ENCODE measurements at regions not wholly inside any gene's neighbourhood (a gene's known extent, or its start where the extent isn't known, plus 50 kb on each side); places are given as distances from the start of the nearest gene placed in this dataset.
"Not testable (repeated sequence)": the region's sequence is repeated elsewhere in the genome, so short reads cannot be mapped to it uniquely, and the experiment has no call there.

- Histone ChIP-seq H3K4me1 (ENCODE audit: control insufficient read depth, insufficient read depth, low read length) (peaks cover 1% of the 10 kb centered on the region), H3K4me3 (ENCODE audit: low read depth, low read length) (no peak overlapping the region), H3K9ac (ENCODE audit: low read depth, low read length) (no peak overlapping the region), H3K36me3 (ENCODE audit: control insufficient read depth, insufficient read depth, low read length) (no peaks in the 10 kb centered on the region), H3K27me3 (ENCODE audit: control insufficient read depth, insufficient read depth, low read length) (peaks cover 9% of the 10 kb centered on the region), H3K9me3 (ENCODE audit: control insufficient read depth, insufficient read depth, low read length) (no peaks in the 10 kb centered on the region)
Measured at GRCh38 chr13:26867451-26868091, 107.0 kb upstream of the GPR12 start.

- Histone ChIP-seq H3K4me1 (ENCODE audit: control insufficient read depth, insufficient read depth, low read length) (no peaks in the 10 kb centered on the region), H3K4me3 (ENCODE audit: low read depth, low read length) (no peak overlapping the region), H3K9me3 (ENCODE audit: control insufficient read depth, insufficient read depth, low read length) (no peaks in the 10 kb centered on the region), H3K9ac (ENCODE audit: low read depth, low read length) (no peak overlapping the region), H3K36me3 (ENCODE audit: control insufficient read depth, insufficient read depth, low read length) (no peaks in the 10 kb centered on the region), H3K27me3 (ENCODE audit: control insufficient read depth, insufficient read depth, low read length) (peaks cover 9% of the 10 kb centered on the region)
Measured at GRCh38 chr13:26864576-26864975, 104.0 kb upstream of the GPR12 start.

GRCh38 chr13:26861941-26862340 lies 101.4 kb upstream of the GPR12 start:
- no peaks in the 10 kb centered on the region for H3K9me3 ChIP-seq (ENCODE audit: control insufficient read depth, insufficient read depth, low read length)
- no peak overlapping the region for H3K9ac ChIP-seq (ENCODE audit: low read depth, low read length)
- H3K27me3 ChIP-seq (ENCODE audit: control insufficient read depth, insufficient read depth, low read length): no peaks in the 10 kb centered on the region
- H3K4me1 ChIP-seq (ENCODE audit: control insufficient read depth, insufficient read depth, low read length): no peaks in the 10 kb centered on the region
- H3K36me3 ChIP-seq (ENCODE audit: control insufficient read depth, insufficient read depth, low read length): no peaks in the 10 kb centered on the region
- H3K4me3 ChIP-seq (ENCODE audit: low read depth, low read length): no peak overlapping the region

DNA sequence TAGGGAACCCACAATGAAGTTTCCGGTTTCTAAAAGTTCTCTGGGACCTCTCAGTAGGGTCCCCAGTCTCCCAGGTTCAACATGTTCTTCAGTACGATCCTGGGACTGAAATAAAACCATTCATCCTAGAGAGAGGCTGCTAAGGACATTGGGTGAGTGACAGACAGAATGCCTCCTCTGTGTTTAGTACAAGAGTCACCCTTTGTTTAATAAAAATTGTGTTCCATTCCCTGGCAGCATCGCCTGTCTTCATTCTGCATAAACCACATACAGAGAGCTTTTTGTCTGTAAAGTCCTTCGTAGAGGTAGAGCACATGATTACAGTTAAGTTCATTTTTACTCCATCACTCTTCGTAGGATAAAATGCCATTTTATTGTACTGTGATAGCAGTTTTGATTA lies 95.3 kb upstream of the GPR12 start:
- Histone ChIP-seq H3K4me3 (ENCODE audit: low read depth, low read length) (no peak overlapping the region), H3K9me3 (ENCODE audit: control insufficient read depth, insufficient read depth, low read length) (no peaks in the 10 kb centered on the region), H3K9ac (ENCODE audit: low read depth, low read length) (no peak overlapping the region), H3K27me3 (ENCODE audit: control insufficient read depth, insufficient read depth, low read length) (no peaks in the 10 kb centered on the region), H3K4me1 (ENCODE audit: control insufficient read depth, insufficient read depth, low read length) (no peaks in the 10 kb centered on the region), H3K36me3 (ENCODE audit: control insufficient read depth, insufficient read depth, low read length) (no peaks in the 10 kb centered on the region)

DNA sequence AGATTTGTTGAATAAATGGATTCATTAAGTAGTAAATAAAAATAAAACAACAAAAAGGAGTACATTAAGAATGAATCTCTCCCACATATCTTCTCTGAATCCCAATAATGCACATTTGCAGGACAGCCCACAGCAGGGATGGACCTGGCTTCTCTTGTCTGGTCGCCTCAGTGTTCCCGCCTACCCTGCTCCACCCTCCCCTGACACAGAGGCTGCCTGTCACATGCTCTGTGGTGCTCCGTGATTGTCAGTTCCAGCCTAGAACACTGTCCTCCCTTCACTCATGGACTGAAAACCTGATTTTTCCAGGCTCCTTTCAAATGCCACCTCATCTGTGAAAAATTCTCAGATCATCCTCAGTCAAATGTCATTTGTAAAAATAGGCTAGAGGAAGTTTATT lies 94.5 kb upstream of the GPR12 start:
- no peaks in the 10 kb centered on the region for H3K27me3 ChIP-seq (ENCODE audit: control insufficient read depth, insufficient read depth, low read length)
- no peaks in the 10 kb centered on the region for H3K9me3 ChIP-seq (ENCODE audit: control insufficient read depth, insufficient read depth, low read length)
- H3K4me3 ChIP-seq (ENCODE audit: low read depth, low read length): no peak overlapping the region
- H3K4me1 ChIP-seq (ENCODE audit: control insufficient read depth, insufficient read depth, low read length): no peaks in the 10 kb centered on the region
- H3K36me3 ChIP-seq (ENCODE audit: control insufficient read depth, insufficient read depth, low read length): no peaks in the 10 kb centered on the region
- no peak overlapping the region for H3K9ac ChIP-seq (ENCODE audit: low read depth, low read length)

GRCh38 chr13:26853323-26853722 lies 92.7 kb upstream of the GPR12 start:
- H3K27me3 ChIP-seq (ENCODE audit: control insufficient read depth, insufficient read depth, low read length): no peaks in the 10 kb centered on the region

DNA sequence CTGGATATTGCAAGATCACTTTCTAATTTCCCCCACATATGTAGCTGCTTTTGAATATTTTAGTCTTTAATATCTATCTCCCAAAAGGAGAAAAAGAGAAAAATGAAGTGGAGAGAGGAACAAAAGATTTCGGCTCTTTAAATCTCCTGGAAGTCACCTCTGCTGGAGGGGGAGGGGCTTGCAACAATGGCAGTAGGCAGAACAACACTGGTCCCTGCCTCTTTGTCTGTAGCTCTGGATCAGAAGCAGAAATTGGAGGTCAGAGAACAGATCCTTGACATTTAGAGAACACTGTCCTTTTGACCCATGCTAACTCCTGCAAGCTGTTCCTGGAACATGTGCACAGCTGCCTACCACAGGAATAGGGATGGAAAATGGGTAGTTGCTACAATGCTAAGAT lies 86.7 kb upstream of the GPR12 start:
- H3K4me3 ChIP-seq (ENCODE audit: low read depth, low read length): no peak overlapping the region
- H3K36me3 ChIP-seq (ENCODE audit: control insufficient read depth, insufficient read depth, low read length): no peaks in the 10 kb centered on the region
- H3K27me3 ChIP-seq (ENCODE audit: control insufficient read depth, insufficient read depth, low read length): no peaks in the 10 kb centered on the region
- H3K9me3 ChIP-seq (ENCODE audit: control insufficient read depth, insufficient read depth, low read length): no peaks in the 10 kb centered on the region
- H3K4me1 ChIP-seq (ENCODE audit: control insufficient read depth, insufficient read depth, low read length): peaks cover 11% of the 10 kb centered on the region
- no peak overlapping the region for H3K9ac ChIP-seq (ENCODE audit: low read depth, low read length)

More at GRCh38 chr13:26853323-26853722, 92.7 kb upstream of the GPR12 start:
- peaks cover 7% of the 10 kb centered on the region for H3K4me1 ChIP-seq (ENCODE audit: control insufficient read depth, insufficient read depth, low read length)
- H3K9me3 ChIP-seq (ENCODE audit: control insufficient read depth, insufficient read depth, low read length): no peaks in the 10 kb centered on the region
- H3K36me3 ChIP-seq (ENCODE audit: control insufficient read depth, insufficient read depth, low read length): no peaks in the 10 kb centered on the region
- H3K9ac ChIP-seq (ENCODE audit: low read depth, low read length): no peak overlapping the region
- no peak overlapping the region for H3K4me3 ChIP-seq (ENCODE audit: low read depth, low read length)

DNA sequence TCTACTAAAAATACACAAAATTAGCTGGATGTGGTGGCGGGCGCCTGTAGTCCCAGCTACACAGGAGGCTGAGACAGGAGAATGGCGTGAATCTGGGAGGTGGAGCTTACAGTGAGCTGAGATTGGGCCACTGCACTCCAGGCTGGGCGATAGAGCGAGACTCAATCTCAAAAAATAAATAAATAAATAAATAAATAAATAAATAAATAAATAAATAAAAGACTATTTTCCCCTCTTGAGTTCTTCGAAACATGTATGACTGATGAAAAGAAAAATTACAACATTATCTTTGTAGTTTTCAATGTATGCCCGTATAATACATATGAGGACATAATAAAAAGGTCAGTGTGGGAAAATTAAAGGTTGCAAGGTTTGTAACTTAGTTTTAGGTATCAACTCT lies 84.5 kb upstream of the GPR12 start:
- not testable (repeated sequence) for H3K9me3 ChIP-seq (ENCODE audit: control insufficient read depth, insufficient read depth, low read length); H3K4me3 ChIP-seq (ENCODE audit: low read depth, low read length); H3K36me3 ChIP-seq (ENCODE audit: control insufficient read depth, insufficient read depth, low read length); H3K9ac ChIP-seq (ENCODE audit: low read depth, low read length); H3K27me3 ChIP-seq (ENCODE audit: control insufficient read depth, insufficient read depth, low read length)
- peaks cover 11% of the 10 kb centered on the region for H3K4me1 ChIP-seq (ENCODE audit: control insufficient read depth, insufficient read depth, low read length)

GRCh38 chr13:26839682-26840081 lies 79.1 kb upstream of the GPR12 start:
- Histone ChIP-seq H3K4me3 (ENCODE audit: low read depth, low read length) (no peak overlapping the region), H3K9ac (ENCODE audit: low read depth, low read length) (no peak overlapping the region), H3K9me3 (ENCODE audit: control insufficient read depth, insufficient read depth, low read length) (no peaks in the 10 kb centered on the region), H3K27me3 (ENCODE audit: control insufficient read depth, insufficient read depth, low read length) (no peaks in the 10 kb centered on the region), H3K36me3 (ENCODE audit: control insufficient read depth, insufficient read depth, low read length) (no peaks in the 10 kb centered on the region), H3K4me1 (ENCODE audit: control insufficient read depth, insufficient read depth, low read length) (no peaks in the 10 kb centered on the region)

DNA sequence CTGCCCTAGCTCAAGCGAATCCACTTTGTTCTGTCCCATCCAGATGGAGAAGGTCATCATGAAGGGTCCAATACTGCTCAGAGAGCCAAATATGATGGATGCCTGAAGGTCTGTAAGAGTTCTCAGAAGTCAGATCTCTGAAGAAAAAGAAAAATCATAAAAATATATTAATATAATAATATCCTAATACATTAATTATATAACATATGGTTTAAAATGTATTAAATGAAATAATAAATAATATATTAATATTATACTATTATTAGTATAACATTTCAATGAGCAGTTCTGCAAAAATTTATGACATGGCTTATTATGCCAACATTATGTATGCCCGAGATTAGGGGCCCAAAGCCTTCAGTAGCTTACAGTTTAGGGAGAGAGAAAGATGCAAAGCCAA lies 78.2 kb upstream of the GPR12 start:
- Histone ChIP-seq H3K36me3 (ENCODE audit: control insufficient read depth, insufficient read depth, low read length) (no peaks in the 10 kb centered on the region), H3K9me3 (ENCODE audit: control insufficient read depth, insufficient read depth, low read length) (no peaks in the 10 kb centered on the region), H3K27me3 (ENCODE audit: control insufficient read depth, insufficient read depth, low read length) (no peaks in the 10 kb centered on the region), H3K4me1 (ENCODE audit: control insufficient read depth, insufficient read depth, low read length) (no peaks in the 10 kb centered on the region), H3K9ac (ENCODE audit: low read depth, low read length) (no peak overlapping the region), H3K4me3 (ENCODE audit: low read depth, low read length) (no peak overlapping the region)

DNA sequence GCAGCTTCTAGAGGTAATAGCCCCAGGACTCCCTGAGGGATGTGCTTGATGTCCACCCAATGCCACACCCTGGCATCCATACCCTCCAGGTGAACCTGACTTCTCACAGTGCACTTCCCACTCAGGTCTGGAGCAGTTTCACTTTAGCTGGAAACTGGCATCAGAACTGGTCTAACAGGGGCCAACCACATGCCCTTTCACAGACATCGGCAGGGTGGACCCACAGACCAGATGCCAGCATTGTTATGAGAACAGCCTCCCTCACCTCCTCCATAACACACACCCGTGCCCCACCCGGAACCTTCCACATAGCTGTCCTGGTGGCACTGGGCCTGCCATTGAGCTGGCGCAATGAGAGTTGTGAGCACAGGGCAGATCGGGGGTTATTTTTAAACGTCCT lies 77.4 kb upstream of the GPR12 start:
- Histone ChIP-seq H3K4me3 (ENCODE audit: low read depth, low read length) (no peak overlapping the region), H3K9ac (ENCODE audit: low read depth, low read length) (no peak overlapping the region), H3K4me1 (ENCODE audit: control insufficient read depth, insufficient read depth, low read length) (no peaks in the 10 kb centered on the region), H3K27me3 (ENCODE audit: control insufficient read depth, insufficient read depth, low read length) (no peaks in the 10 kb centered on the region), H3K9me3 (ENCODE audit: control insufficient read depth, insufficient read depth, low read length) (no peaks in the 10 kb centered on the region), H3K36me3 (ENCODE audit: control insufficient read depth, insufficient read depth, low read length) (no peaks in the 10 kb centered on the region)

DNA sequence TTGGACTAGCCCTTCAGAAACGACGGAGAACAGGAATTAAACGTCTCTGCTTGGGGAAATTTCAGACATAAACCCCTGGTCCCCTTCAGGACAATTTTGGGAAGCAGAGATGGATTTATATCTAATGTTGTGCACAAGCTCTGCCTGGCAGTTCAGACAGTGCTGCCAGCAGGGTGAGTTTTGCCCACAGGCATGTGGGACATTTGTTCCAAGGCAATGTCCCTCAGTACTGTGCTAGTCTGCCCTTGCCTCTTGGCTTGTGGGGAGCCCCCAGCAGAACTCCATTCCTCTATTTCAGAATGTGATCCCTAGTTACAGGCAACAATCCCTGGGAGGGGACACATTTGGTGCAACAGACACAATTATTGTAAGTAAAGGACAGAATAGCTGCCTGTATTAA lies 76.5 kb upstream of the GPR12 start:
- H3K36me3 ChIP-seq (ENCODE audit: control insufficient read depth, insufficient read depth, low read length): no peaks in the 10 kb centered on the region
- H3K9me3 ChIP-seq (ENCODE audit: control insufficient read depth, insufficient read depth, low read length): no peaks in the 10 kb centered on the region
- no peak overlapping the region for H3K9ac ChIP-seq (ENCODE audit: low read depth, low read length)
- H3K4me3 ChIP-seq (ENCODE audit: low read depth, low read length): no peak overlapping the region
- no peaks in the 10 kb centered on the region for H3K4me1 ChIP-seq (ENCODE audit: control insufficient read depth, insufficient read depth, low read length)
- no peaks in the 10 kb centered on the region for H3K27me3 ChIP-seq (ENCODE audit: control insufficient read depth, insufficient read depth, low read length)

Measured in iPS-15b (cell line).